MCF 10A (cell line): ENCODE measurements at regions not wholly inside any gene's neighbourhood (a gene's known extent, or its start where the extent isn't known, plus 50 kb on each side); places are given as distances from the start of the nearest gene placed in this dataset.
A peak's percentile ranks its signal among the peaks of the same experiment; 100 is the strongest.

Experiments
- BruUV-seq: library from RNA; stranded (reverse); fragments of 400-500 nt; replicated peaks from 2 replicates; lab custom pipeline; 2021; lab: Mats Ljungman, UMichigan
- CTCF ChIA-PET: fragments of 300-600 bp; sonication (Branson Sonifier 250); formaldehyde crosslinking; extraction: SDS; loops from one replicate; lab custom pipeline; 2021; ENCODE audit warnings: antibody characterized with exemption, inconsistent platforms; lab: Yijun Ruan, JAX
- POLR2A ChIA-PET: fragments of 300-600, 350-650 bp; sonication (Branson Sonifier 250); formaldehyde crosslinking; extraction: SDS; loops from one replicate; lab custom pipeline; 2020; ENCODE audit warnings: antibody characterized with exemption, inconsistent platforms; lab: Yijun Ruan, JAX
- DNase-seq: peaks from one replicate; pipeline ENCODE4 v3.0.0-alpha.2; 2018; ENCODE audit not compliant: unreplicated experiment
- H3K27ac Mint-ChIP-seq: one replicate; pipeline ENCODE4 v1.8.0; 2022; ENCODE audit warnings: mild to moderate bottlenecking, low read depth, mixed read lengths; ENCODE audit not compliant: unreplicated experiment
- H3K27me3 Mint-ChIP-seq: one replicate; pipeline ENCODE4 v1.8.0; 2022; ENCODE audit warnings: mixed read lengths; ENCODE audit not compliant: insufficient read depth, unreplicated experiment
- H3K36me3 Mint-ChIP-seq: one replicate; pipeline ENCODE4 v1.8.0; 2022; ENCODE audit warnings: mild to moderate bottlenecking, moderate library complexity, mixed read lengths; ENCODE audit not compliant: insufficient read depth, unreplicated experiment
- H3K4me1 Mint-ChIP-seq: one replicate; pipeline ENCODE4 v1.8.0; 2022; ENCODE audit warnings: mixed read lengths; ENCODE audit not compliant: insufficient read depth, unreplicated experiment
- H3K4me3 Mint-ChIP-seq: one replicate; pipeline ENCODE4 v1.8.0; 2022; ENCODE audit warnings: mild to moderate bottlenecking, moderate library complexity, mixed read lengths; ENCODE audit not compliant: unreplicated experiment
- H3K9me3 Mint-ChIP-seq: one replicate; pipeline ENCODE4 v1.8.0; 2022; ENCODE audit warnings: mixed read lengths; ENCODE audit not compliant: unreplicated experiment
- CTCF ChIP-seq: fragments of 200-600 bp; IDR thresholded peaks from one replicate; pipeline ENCODE4 v1.8.0; 2022; ENCODE audit warnings: antibody characterized with exemption, mild to moderate bottlenecking; ENCODE audit not compliant: unreplicated experiment
- intact Hi-C: fragments of 100-400 bp; cut with micrococcal nuclease; formaldehyde crosslinking; loops from 2 replicates; pipeline ENCODE4 v1.14.1; 2022

GRCh38 chr16:82331397-82331796 is 161.4 kb upstream of the MPHOSPH6 start:
- H3K27me3 Mint-ChIP-seq: peaks cover 65% of the 10 kb centered on the region
- no peak for TF ChIP-seq CTCF
- intact Hi-C loops: no loop called here

GRCh38 chr16:82329504-82330192 is 159.6 kb upstream of the MPHOSPH6 start:
- Mint-ChIP-seq H3K27ac (no peak overlapping the region), H3K36me3 (no peaks in the 10 kb centered on the region), H3K9me3 (no peaks in the 10 kb centered on the region)

More at GRCh38 chr16:82331397-82331796, 161.4 kb upstream of the MPHOSPH6 start:
- ChIA-PET POLR2A (no interaction called here), CTCF (no interaction called here)
- H3K9me3 Mint-ChIP-seq: no peaks in the 10 kb centered on the region
- H3K27ac Mint-ChIP-seq: no peak overlapping the region
- H3K4me1 Mint-ChIP-seq: no peaks in the 10 kb centered on the region
- H3K4me3 Mint-ChIP-seq: no peak overlapping the region
- H3K36me3 Mint-ChIP-seq: no peaks in the 10 kb centered on the region
- no TSS peak for BruUV-seq
- peak; percentile 12 for DNase-seq

GRCh38 chr16:82328881-82329469 is 159.0 kb upstream of the MPHOSPH6 start:
- Mint-ChIP-seq H3K9me3 (no peaks in the 10 kb centered on the region), H3K27ac (no peak overlapping the region), H3K4me1 (no peaks in the 10 kb centered on the region), H3K27me3 (peaks cover 61% of the 10 kb centered on the region), H3K4me3 (no peak overlapping the region), H3K36me3 (no peaks in the 10 kb centered on the region)
- ChIA-PET CTCF (interaction anchor here (1.2 kb wide), 1 partner anchor 66 kb away, joined by 5 read pairs; no protein-coding TSS in a partner anchor), POLR2A (no interaction called here)
- DNase-seq: no peak
- no peak for TF ChIP-seq CTCF
- intact Hi-C loops: no loop called here
- BruUV-seq: no TSS peak

More at GRCh38 chr16:82329504-82330192, 159.6 kb upstream of the MPHOSPH6 start:
- peaks cover 61% of the 10 kb centered on the region for H3K27me3 Mint-ChIP-seq
- H3K4me1 Mint-ChIP-seq: no peaks in the 10 kb centered on the region
- no peak for DNase-seq
- intact Hi-C loops: no loop called here
- TF ChIP-seq CTCF: no peak
- CTCF ChIA-PET: interaction anchor here (1.2 kb wide), 1 partner anchor 66 kb away, joined by 5 read pairs; no protein-coding TSS in a partner anchor
- POLR2A ChIA-PET: no interaction called here
- no TSS peak for BruUV-seq
- H3K4me3 Mint-ChIP-seq: no peak overlapping the region

- Mint-ChIP-seq H3K9me3 (peaks cover 6% of the 10 kb centered on the region), H3K4me3 (no peak overlapping the region), H3K27me3 (peaks cover 70% of the 10 kb centered on the region), H3K36me3 (no peaks in the 10 kb centered on the region), H3K27ac (no peak overlapping the region), H3K4me1 (no peaks in the 10 kb centered on the region)
- no peak for DNase-seq
- TF ChIP-seq CTCF: no peak
- ChIA-PET CTCF (no interaction called here), POLR2A (no interaction called here)
- BruUV-seq: no TSS peak
- intact Hi-C loops: no loop called here
Observed at GRCh38 chr16:82323171-82323570, 153.1 kb upstream of the MPHOSPH6 start.
